Vagina (tissue), 2 donors: ENCODE measurements at regions not wholly inside any gene's neighbourhood (a gene's known extent, or its start where the extent isn't known, plus 50 kb on each side); places are given as distances from the start of the nearest gene placed in this dataset.
"Not testable (repeated sequence)": the region's sequence is repeated elsewhere in the genome, so short reads cannot be mapped to it uniquely, and the experiment has no call there.

Source experiments
- DNase-seq, 2 donors: peaks; one replicate each; pipeline ENCODE4 v3.0.0-alpha.2; 2017; ENCODE audit errors: extremely low spot score in 2 of 2
- H3K27ac ChIP-seq: fragments of 200-600 bp; sonication (generic); one replicate; pipeline ENCODE4 v1.5.1; 2019
- H3K27me3 ChIP-seq: fragments of 200-600 bp; sonication (generic); one replicate; pipeline ENCODE4 v1.5.1; 2019
- H3K36me3 ChIP-seq, 2 donors: fragments of 200-600 bp; sonication (generic); one replicate each; pipeline ENCODE4 v1.5.1; 2017 to 2019
- H3K4me1 ChIP-seq: fragments of 200-600 bp; sonication (generic); one replicate; pipeline ENCODE4 v1.5.1; 2019
- H3K4me3 ChIP-seq, 2 donors: fragments of 200-600 bp; sonication (generic); 1 replicate in 1 of 2; 2 replicates in 1 of 2; pipeline ENCODE4 v1.5.1; 2016 to 2019
- H3K9me3 ChIP-seq: fragments of 200-600 bp; sonication (generic); one replicate; pipeline ENCODE4 v1.5.1; 2019
- POLR2A ChIP-seq, 2 donors: fragments of 450-650 bp; IDR thresholded peaks; one replicate each; pipeline ENCODE4 v1.6.1; 2017; ENCODE audit warnings: antibody characterized with exemption in 2 of 2, mild to moderate bottlenecking in 2 of 2, moderate library complexity in 2 of 2
- POLR2AphosphoS5 ChIP-seq, 2 donors: sonication (generic); formaldehyde crosslinking; IDR thresholded peaks; one replicate each; pipeline ENCODE4 v1.9.0; 2017; ENCODE audit warnings: antibody characterized with exemption in 2 of 2, mild to moderate bottlenecking in 2 of 2, low read depth in 1 of 2; ENCODE audit not compliant: insufficient read depth in 1 of 2
- intact Hi-C: fragments of 100-400 bp; cut with DNase I; formaldehyde crosslinking; loops from one replicate; pipeline ENCODE4 v1.15.1; 2023
- TF ChIP-seq, protein P1 (sequence below), 3 experiments: fragments of 450-650 bp in 2 of 3; fragments of 200-600 bp in 1 of 3; sonication (generic) in 1 of 3; IDR thresholded peaks; one replicate each; pipeline ENCODE4 v1.5.1; 2017 to 2019; ENCODE audit warnings: antibody characterized with exemption in 3 of 3, mild to moderate bottlenecking in 2 of 3, moderate library complexity in 2 of 3

DNA sequence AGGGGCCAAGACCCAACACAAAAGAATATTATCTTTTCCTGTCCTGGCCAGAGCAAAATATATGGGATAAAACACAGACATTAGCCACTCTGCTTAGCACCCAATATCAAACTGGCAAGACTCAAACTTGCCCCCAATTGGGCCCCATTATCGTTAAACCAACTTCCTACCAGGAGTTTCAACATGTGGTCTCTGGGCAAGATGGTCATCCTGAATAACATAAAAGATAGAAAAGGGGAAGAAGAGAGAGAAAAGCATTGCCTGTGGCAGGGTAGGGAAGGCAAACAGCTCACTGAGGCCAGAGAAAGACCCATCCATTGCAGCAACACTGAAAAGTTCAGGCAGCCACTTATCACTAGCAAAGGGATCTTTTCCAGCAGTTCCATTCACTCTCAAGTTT lies 502.1 kb downstream of the KIF2B start:
- TF ChIP-seq, protein P1, sequence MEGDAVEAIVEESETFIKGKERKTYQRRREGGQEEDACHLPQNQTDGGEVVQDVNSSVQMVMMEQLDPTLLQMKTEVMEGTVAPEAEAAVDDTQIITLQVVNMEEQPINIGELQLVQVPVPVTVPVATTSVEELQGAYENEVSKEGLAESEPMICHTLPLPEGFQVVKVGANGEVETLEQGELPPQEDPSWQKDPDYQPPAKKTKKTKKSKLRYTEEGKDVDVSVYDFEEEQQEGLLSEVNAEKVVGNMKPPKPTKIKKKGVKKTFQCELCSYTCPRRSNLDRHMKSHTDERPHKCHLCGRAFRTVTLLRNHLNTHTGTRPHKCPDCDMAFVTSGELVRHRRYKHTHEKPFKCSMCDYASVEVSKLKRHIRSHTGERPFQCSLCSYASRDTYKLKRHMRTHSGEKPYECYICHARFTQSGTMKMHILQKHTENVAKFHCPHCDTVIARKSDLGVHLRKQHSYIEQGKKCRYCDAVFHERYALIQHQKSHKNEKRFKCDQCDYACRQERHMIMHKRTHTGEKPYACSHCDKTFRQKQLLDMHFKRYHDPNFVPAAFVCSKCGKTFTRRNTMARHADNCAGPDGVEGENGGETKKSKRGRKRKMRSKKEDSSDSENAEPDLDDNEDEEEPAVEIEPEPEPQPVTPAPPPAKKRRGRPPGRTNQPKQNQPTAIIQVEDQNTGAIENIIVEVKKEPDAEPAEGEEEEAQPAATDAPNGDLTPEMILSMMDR (IDR thresholded peaks at IDR 0.05) = no peak
- TF ChIP-seq POLR2AphosphoS5 (IDR thresholded peaks at IDR 0.05; ENCODE audit: insufficient read depth in 1 of 2, low read depth in 1 of 2) = no peak
- TF ChIP-seq POLR2A (IDR thresholded peaks at IDR 0.05) = no peak
- Histone ChIP-seq H3K36me3 (no peaks in the 10 kb centered on the region), H3K9me3 (no peaks in the 10 kb centered on the region), H3K4me1 (no peaks in the 10 kb centered on the region), H3K27ac (no peak overlapping the region), H3K27me3 (no peaks in the 10 kb centered on the region), H3K4me3 (no peak overlapping the region)
- intact Hi-C loops = no loop called here
- DNase-seq = no peak

DNA sequence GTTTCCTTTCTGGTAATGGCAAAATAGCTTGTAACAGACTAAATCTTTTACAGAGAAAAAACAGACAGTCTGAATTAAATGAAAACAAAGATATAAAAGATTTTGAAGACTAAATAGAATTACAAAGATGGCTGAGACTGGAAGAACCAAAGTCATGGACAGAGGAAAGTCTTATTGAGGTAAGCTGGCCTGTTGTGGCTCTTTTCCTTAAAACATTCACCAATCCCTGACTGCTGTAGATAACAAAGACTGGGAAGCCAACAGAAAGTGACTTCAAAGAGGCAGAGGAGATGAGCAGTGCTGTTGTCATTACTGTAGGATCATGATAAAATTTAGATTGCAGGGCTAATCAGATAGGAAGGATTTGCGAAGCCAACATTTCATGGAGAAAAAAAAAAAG lies 517.0 kb downstream of the KIF2B start:
- TF ChIP-seq, protein P1 (IDR thresholded peaks at IDR 0.05) = no peak
- TF ChIP-seq POLR2AphosphoS5 (IDR thresholded peaks at IDR 0.05; ENCODE audit: insufficient read depth in 1 of 2, low read depth in 1 of 2) (no peak), POLR2A (IDR thresholded peaks at IDR 0.05) (no peak)

DNA sequence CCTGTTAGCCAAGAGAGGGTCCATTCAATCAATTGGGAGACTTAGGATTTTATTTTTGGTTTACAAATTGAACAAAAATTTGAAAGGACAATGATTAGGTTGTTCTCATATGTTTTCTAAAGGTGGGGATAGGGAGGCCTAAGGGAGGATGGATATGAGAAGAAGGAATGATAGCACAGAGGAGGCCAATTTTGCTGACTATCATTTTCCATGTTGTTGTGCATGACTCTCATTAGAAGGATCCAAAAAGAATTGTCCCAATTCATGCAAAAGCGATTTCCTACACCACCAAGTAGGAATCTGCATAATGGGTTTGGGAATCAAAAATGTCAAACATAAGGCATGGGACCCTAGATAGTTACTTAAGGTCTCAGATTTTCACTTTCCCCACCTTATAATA lies 524.8 kb downstream of the KIF2B start:
- H3K27ac ChIP-seq = no peak overlapping the region
- H3K4me1 ChIP-seq = no peaks in the 10 kb centered on the region
- no peak for DNase-seq
- no peak overlapping the region for H3K4me3 ChIP-seq
- no peaks in the 10 kb centered on the region for H3K27me3 ChIP-seq
- intact Hi-C loops = no loop called here
- no peaks in the 10 kb centered on the region for H3K9me3 ChIP-seq
- H3K36me3 ChIP-seq = no peaks in the 10 kb centered on the region
- TF ChIP-seq, protein P1 (IDR thresholded peaks at IDR 0.05) = no peak
- no peak for TF ChIP-seq POLR2AphosphoS5 (IDR thresholded peaks at IDR 0.05; ENCODE audit: insufficient read depth in 1 of 2, low read depth in 1 of 2)
- no peak for TF ChIP-seq POLR2A (IDR thresholded peaks at IDR 0.05)

More for the DNA sequence above, 517.0 kb downstream of the KIF2B start:
- Histone ChIP-seq H3K9me3 (no peaks in the 10 kb centered on the region), H3K36me3 (no peaks in the 10 kb centered on the region), H3K4me3 (no peak overlapping the region), H3K27me3 (no peaks in the 10 kb centered on the region), H3K27ac (no peak overlapping the region), H3K4me1 (no peaks in the 10 kb centered on the region)
- no peak for DNase-seq
- intact Hi-C loops = no loop called here

DNA sequence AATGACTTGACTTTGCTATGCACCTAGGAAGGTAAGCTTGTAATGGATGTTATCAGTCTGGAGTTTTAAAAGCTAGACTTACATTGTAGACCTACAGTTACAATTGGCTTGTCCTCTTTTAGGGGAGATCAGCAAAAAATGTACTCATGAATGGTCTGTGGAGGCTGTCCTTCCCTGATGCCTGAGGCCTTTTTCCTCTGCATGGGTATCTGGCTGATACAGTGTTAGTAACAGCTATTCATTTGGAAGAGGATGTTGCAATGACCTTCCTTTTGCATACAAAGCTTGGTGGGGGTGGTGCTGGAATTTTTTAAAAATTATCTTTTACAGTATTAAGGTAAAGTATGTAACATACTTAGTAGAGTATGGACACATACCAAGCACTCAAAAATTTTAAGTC lies 525.5 kb downstream of the KIF2B start:
- Histone ChIP-seq H3K27me3 (no peaks in the 10 kb centered on the region), H3K9me3 (no peaks in the 10 kb centered on the region), H3K27ac (no peak overlapping the region), H3K4me3 (no peak overlapping the region), H3K36me3 (no peaks in the 10 kb centered on the region), H3K4me1 (no peaks in the 10 kb centered on the region)
- DNase-seq = no peak
- TF ChIP-seq POLR2A (IDR thresholded peaks at IDR 0.05) = no peak
- TF ChIP-seq POLR2AphosphoS5 (IDR thresholded peaks at IDR 0.05; ENCODE audit: insufficient read depth in 1 of 2, low read depth in 1 of 2) = no peak
- TF ChIP-seq, protein P1 (IDR thresholded peaks at IDR 0.05) = no peak
- intact Hi-C loops = no loop called here

DNA sequence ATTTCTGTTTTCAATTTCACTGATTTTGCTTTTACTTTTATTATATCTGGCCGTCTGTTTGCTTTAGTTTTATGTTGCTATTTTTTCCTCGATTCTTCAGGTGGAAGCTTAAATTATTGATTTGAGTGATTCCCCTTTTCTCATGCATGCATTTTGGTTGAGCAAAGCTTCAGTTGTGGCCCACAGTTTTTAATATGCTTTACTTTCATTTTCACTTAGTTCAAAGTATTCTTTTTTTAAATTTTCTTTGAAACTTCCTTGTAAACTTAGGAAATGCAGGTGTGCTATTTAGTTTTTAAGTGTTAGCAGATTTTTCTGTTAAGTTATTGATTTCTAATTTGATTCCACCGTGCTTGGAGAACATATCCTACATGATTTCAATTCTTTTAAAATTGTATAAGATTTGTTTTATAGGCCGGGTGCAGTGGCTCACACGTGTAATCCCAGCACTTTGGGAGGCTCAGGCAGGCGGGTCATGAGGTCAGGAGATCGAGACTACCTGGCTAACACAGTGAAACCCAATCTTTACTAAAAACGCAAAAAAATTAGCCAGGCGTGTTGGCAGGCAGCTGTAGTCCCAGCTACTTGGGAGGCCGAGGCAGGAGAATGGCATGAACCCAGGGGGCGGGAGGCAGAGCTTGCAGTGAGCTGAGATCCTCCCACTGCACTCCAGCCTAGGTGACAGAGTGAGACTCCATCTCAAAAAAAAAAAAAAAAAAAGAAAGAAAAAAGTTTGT lies 531.2 kb downstream of the KIF2B start:
- TF ChIP-seq, protein P1 (IDR thresholded peaks at IDR 0.05) = no peak
- TF ChIP-seq POLR2AphosphoS5 (IDR thresholded peaks at IDR 0.05; ENCODE audit: insufficient read depth in 1 of 2, low read depth in 1 of 2) (no peak), POLR2A (IDR thresholded peaks at IDR 0.05) (no peak)
- no peaks in the 10 kb centered on the region for H3K4me1 ChIP-seq
- intact Hi-C loops = no loop called here

DNA sequence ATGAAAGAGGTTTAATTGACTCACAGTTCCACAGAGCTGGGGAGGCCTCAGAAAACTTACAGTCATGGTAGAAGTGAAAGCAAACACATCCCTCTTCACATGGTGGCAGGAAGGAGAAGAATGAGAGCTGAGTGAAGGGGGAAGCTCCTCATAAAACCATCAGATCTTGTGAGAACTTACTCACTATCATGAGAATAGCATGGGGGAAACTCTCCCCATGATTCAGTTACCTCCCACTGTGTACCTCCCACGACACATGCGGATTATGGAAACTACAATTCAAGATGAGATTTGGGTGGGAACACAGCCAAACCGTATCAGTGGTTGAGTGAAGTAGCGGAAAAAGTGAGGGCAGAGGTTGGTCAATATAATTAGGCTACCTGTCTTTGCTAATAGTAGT lies 538.3 kb downstream of the KIF2B start:
- H3K9me3 ChIP-seq, H3K27ac ChIP-seq, H3K4me3 ChIP-seq, H3K36me3 ChIP-seq, H3K27me3 ChIP-seq, DNase-seq, intact Hi-C loops, H3K4me1 ChIP-seq: not testable (repeated sequence)

More for the DNA sequence above, 531.2 kb downstream of the KIF2B start:
- Histone ChIP-seq H3K4me3 (no peak overlapping the region), H3K9me3 (no peaks in the 10 kb centered on the region), H3K27ac (no peak overlapping the region), H3K27me3 (no peaks in the 10 kb centered on the region), H3K36me3 (no peaks in the 10 kb centered on the region)
- DNase-seq = no peak
